ENCODE measurements at regions not wholly inside any gene's neighbourhood (a gene's known extent, or its start where the extent isn't known, plus 50 kb on each side); places are given as distances from the start of the nearest gene placed in this dataset.

DNA sequence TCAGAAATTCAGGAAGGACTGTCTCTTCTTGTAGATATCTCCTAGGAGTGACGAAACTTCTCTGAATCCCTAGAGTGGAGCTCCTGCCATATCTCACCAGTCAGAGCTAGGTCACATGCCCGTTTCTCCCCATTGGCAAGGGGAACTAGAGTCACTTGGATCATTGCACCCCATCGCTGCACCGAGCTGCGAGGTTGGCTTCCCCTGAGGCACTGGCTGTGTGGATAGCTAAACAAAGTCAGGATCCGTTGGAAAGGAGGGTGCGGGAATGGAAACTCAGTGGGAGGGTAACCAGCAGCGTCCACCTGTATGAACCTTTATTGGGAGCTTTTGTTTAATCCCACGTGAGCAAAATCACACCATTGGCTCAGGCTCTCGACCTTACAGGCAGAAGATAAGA lies 283.8 kb downstream of the BRD1 start:
- no peak for DNase-seq

GRCh38 chr22:49541693-49542230 lies 285.9 kb downstream of the BRD1 start:
- no peak for DNase-seq

DNA sequence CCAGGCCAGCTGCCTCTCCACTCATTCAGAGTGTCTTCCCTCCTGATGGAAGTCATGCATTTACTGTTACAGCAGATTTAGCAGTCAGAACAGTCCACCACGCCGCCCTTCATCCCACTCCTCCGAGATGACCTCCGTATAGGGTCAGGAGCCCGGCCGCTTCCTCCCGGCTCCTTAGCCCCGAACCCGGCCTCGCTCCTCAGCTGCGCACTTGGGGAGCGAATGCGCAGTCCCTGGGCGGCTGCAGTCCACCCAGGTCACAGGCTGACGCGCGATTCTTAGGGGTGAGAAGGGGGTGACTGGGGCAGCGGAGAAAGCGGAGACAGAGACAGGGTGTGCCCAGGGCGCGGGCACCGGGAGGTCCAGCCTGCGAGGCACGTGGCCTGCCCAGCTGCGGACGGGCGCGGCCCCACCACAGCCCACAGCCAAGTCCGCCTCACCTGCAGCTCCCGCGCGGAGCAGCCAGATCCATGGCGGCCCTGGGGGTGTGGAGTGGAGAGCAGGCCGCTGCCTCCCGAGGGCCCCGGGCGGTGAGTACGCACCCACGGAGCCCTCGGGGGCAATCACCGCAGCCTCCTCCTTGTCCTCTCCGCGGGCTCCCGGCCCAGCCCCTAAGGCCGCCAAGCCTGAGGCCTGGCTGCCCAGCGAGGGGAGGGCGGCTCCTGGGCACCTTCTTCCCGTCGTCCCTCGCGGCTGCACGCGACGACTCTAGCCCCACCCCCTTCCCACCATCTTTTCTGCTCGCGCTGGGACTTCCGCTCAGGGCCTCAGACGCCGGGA lies 286.6 kb downstream of the BRD1 start:
- no peak for DNase-seq

GRCh38 chr22:49540084-49540912 lies 287.4 kb downstream of the BRD1 start:
- no peak for DNase-seq

- DNase-seq, result no peak
Measured at GRCh38 chr22:49538006-49538405, 289.7 kb downstream of the BRD1 start.

DNA sequence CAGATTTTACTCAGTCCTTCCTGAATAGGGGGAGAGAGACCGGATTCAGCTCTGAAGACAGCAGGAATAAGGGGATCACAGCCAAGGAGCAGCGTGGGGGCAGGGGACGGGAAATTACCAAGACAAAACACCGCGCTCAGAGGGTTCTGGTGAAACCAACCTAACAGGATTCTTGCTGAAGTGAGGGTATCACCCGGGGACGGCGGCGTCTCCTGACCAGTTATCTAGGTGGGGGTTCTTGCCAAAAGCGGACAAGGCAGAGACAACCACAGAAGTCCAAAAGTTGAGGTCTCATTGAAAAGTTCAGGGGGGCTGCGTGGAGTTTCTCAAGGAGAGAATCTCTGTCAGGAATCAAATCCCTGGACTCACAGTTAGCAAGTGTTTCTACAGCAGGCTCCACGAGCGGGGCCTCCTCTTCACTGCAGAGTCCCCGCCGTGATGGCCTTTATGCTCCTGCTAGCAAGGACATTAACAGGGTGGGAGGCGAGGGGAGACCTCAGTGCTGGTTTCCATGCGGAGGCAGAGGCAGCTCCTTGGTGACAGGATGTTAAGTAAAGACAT lies 291.0 kb downstream of the BRD1 start:
- no peak for DNase-seq

DNA sequence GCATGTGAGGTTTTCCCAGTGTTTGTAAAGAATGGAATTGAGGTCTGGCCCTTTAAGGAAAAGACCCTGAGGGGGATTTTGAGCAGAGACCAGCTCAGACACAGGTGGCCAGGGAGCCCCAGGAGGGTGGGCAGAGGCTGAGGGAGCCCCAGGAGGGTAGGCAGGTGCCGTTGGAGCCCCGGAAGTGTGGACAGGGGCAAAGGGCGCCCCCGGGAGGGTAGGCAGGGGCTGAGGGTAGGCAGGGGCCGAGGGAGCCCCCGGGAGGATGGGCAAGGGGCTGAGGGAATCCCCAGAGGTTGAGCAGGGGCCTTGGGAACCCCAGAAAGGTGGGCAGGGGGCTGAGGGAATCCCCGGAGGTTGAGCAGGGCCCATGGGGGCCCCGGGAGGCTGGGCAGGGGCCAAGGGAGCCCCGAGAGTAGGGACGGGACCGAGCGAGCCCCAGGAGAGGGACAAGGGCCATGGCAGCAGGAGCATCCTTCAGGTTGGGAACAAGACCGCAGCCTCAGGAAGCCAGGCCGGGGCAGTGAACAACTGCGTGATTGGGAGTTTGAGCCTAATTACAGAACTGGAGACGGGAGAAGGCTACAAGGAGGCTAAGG lies 292.0 kb downstream of the BRD1 start:
- no peak for DNase-seq

DNA sequence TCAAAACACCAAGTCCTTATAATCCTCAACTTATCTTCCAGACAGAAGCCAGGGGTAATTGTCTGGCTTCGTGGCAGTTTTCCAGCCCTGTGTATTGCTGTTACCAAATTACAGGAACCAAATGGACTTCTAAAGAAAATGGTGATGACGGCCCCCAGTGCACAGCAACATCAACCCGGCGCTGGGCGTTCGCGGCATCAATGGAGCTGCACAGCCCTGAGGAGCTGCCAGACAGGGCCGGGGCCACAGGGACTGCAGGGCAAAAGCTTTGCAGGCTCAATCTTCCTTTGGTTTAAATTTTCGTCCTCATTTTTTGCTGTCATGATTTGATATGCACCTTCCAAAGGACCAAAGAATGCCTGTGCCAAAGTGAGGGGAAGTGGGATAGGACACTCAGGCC lies 292.5 kb downstream of the BRD1 start:
- DNase-seq, result no peak

- no peak for DNase-seq
Measured at GRCh38 chr22:49534386-49534785, 293.3 kb downstream of the BRD1 start.

DNA sequence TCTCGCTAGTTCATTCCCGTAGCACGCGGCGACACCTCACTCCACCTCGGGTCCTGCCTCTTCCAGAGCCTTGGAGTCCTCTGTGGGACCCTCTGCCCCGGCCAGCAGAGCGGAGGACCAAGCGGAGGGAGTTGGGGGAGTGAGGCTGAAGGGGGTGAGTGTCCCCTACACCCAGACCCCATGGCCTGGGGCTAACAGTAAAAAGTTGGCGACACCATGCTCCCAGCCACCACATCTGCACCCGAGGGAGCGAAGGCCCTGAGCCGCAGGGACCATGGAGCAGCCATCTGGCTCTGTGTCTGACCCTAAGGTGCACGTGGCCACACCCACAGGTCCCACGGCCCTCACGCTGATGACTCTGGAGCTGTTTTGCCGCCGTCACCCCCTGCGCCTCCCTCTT lies 293.8 kb downstream of the BRD1 start:
- DNase-seq, result no peak

- no peak for DNase-seq
Measured at GRCh38 chr22:49532869-49533802, 294.5 kb downstream of the BRD1 start.

- DNase-seq, result no peak
Measured at GRCh38 chr22:49531368-49531791, 296.3 kb downstream of the BRD1 start.

DNA sequence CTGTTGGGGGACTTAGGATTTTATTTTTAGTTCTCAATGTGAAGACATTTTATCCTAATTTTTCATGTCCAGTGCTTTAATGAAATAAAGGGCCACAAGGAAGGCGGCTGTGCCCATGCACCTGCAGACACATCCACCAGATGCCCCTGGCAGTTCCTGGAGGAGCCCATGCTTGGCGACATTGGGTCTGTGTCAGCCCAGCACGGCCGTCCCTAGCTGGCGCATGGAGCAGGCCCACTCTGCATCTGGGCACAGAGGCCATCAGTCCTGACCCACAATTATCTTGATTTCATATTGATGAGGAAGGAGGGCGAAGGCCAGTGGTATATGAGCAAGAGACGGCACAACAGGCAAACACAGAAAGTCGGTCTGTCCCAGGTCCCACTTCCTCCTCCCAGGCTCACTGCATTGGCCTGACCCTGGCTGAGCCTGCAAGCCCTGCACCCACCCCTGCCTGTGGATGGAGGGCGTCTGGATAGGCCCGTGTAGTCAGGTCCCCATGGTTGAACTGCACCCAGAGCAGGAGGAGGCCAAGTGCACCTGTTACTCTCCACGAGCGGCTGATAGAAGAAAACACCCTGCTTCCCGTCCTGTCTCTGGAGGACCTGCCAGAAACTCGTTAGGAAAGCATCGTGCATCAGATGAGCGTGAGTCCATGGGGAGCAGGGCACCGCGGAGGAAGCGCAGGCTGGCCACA lies 296.9 kb downstream of the BRD1 start:
- no peak for DNase-seq

- no peak for DNase-seq
Measured at GRCh38 chr22:49528420-49528720, 299.3 kb downstream of the BRD1 start.

DNA sequence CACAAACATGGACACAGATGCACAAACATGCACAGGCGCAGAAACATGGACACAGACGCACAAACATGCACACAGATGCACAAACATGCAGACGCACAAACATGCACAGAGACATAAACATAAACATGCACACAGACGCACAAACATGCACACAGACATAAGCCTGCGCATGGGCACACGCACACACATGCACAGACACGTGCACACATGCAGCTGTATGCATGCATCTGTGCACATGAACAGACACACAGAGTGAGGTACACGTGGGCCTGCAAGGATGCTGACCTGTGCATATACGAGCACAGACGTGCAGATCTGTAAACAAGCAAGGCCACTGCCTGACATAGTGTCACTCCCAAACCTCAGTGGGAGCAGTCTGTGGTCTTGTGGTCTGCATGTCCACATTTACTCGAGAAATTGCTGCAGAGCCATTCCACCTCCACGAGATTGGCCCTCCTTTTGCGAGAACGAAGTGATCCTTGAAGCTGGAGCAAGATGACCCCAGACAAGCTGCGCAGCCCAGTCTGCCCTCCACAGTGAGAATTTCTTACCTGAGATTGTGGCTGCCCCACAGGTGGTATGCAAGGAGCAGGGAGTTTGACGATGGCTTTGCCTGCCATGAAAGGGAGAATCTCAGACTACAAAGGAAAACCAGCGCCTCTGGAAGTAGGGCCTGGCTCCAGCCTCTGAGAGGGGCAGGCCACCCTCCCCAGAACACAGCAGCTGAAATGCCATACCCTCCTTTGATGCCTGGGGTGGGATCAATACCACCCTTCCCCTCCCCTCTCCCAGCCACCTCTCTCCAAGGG lies 299.9 kb downstream of the BRD1 start:
- DNase-seq, result no peak

GRCh38 chr22:49525801-49526535 lies 301.7 kb downstream of the BRD1 start:
- no peak for DNase-seq

GRCh38 chr22:49525360-49525759 lies 302.3 kb downstream of the BRD1 start:
- DNase-seq, result no peak

- no peak for DNase-seq
Measured at GRCh38 chr22:49524362-49524761, 303.3 kb downstream of the BRD1 start.

- no peak for DNase-seq
Measured at GRCh38 chr22:49523374-49524008, 304.2 kb downstream of the BRD1 start.

Data from CD4-positive, alpha-beta T cell treated with Interleukin-21 for 1 hour (primary cell).